HEK293T (cell line): ENCODE measurements at regions not wholly inside any gene's neighbourhood (a gene's known extent, or its start where the extent isn't known, plus 50 kb on each side); places are given as distances from the start of the nearest gene placed in this dataset.

Experiments used
- BHLHE40 ChIP-seq: fragments of 450-650 bp; IDR thresholded peaks from 2 replicates; pipeline ENCODE4 v1.6.1; 2016; ENCODE audit warnings: mild to moderate bottlenecking, moderate library complexity, borderline replicate concordance
- ELF4 ChIP-seq: fragments of 450-650 bp; IDR thresholded peaks from 2 replicates; pipeline ENCODE4 v1.6.1; 2017; ENCODE audit warnings: antibody characterized with exemption
- FOXA1 ChIP-seq: fragments of 450-650 bp; IDR thresholded peaks from 2 replicates; pipeline ENCODE4 v1.6.1; 2016; ENCODE audit warnings: mild to moderate bottlenecking
- FOXK2 ChIP-seq: fragments of 450-650 bp; IDR thresholded peaks from 2 replicates; pipeline ENCODE4 v1.6.1; 2016; ENCODE audit warnings: mild to moderate bottlenecking
- FOXM1 ChIP-seq: fragments of 450-650 bp; IDR thresholded peaks from 2 replicates; pipeline ENCODE4 v1.6.1; 2017; ENCODE audit warnings: mild to moderate bottlenecking, borderline replicate concordance
- L3MBTL2 ChIP-seq: fragments of 450-650 bp; conservative IDR thresholded peaks from 2 replicates; pipeline ENCODE4 v1.6.1; 2016; ENCODE audit warnings: mild to moderate bottlenecking
- SP1 ChIP-seq: fragments of 450-650 bp; IDR thresholded peaks from 2 replicates; pipeline ENCODE4 v1.6.1; 2017
- TARDBP ChIP-seq: fragments of 450-650 bp; IDR thresholded peaks from 2 replicates; pipeline ENCODE4 v1.6.1; 2016
- TF ChIP-seq, protein P1 (sequence below): fragments of 450-650 bp; IDR thresholded peaks from 2 replicates; pipeline ENCODE4 v1.6.1; 2016

DNA sequence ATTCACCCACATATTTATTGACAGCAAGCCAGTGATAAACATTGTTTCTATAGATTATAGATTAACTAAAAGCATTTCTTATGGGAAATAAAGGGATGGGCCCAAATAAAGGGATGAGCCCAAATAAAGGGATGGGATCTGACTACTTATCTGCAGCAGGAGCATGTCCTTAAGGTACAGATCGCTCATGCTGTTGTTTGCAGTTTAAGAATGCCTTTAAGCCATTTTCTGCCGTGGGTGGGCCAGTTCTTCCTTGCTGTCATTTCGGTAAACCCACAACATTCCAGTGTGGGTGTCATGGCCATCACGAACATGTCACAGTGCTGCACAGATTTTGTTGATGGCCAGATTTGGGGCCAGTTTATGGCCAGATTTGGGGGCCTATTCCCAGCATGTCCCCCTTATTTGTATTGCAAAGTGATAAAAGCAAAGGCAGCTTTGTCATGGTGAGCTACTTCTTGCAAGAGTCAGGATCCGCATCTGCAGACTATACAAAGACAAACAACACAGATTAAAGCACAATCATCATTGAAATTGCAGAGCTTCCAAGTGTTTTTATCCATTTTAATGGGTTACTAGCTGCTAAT, 700.7 kb downstream of the LRFN5 start:
- no peak for TF ChIP-seq SP1
- TF ChIP-seq BHLHE40 = no peak
- TF ChIP-seq TARDBP = no peak
- TF ChIP-seq, protein P1, sequence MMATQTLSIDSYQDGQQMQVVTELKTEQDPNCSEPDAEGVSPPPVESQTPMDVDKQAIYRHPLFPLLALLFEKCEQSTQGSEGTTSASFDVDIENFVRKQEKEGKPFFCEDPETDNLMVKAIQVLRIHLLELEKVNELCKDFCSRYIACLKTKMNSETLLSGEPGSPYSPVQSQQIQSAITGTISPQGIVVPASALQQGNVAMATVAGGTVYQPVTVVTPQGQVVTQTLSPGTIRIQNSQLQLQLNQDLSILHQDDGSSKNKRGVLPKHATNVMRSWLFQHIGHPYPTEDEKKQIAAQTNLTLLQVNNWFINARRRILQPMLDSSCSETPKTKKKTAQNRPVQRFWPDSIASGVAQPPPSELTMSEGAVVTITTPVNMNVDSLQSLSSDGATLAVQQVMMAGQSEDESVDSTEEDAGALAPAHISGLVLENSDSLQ = no peak
- TF ChIP-seq FOXK2 = no peak
- no peak for TF ChIP-seq FOXA1
- no peak for TF ChIP-seq L3MBTL2
- TF ChIP-seq ELF4 = no peak
- no peak for TF ChIP-seq FOXM1
